Type B pancreatic cell (in vitro differentiated cells): ENCODE measurements at regions not wholly inside any gene's neighbourhood (a gene's known extent, or its start where the extent isn't known, plus 50 kb on each side); places are given as distances from the start of the nearest gene placed in this dataset.

Experiments
- DNase-seq: peaks from one replicate; pipeline ENCODE4 v3.0.0; 2021; ENCODE audit warnings: mixed read lengths; ENCODE audit not compliant: unreplicated experiment; ENCODE audit errors: extremely low spot score
- H3K27ac Mint-ChIP-seq: 2 replicates; pipeline ENCODE4 v1.8.0; 2021; ENCODE audit warnings: mild to moderate bottlenecking, mixed read lengths
- H3K27me3 Mint-ChIP-seq: 2 replicates; pipeline ENCODE4 v1.8.0; 2021; ENCODE audit warnings: mixed read lengths
- H3K36me3 Mint-ChIP-seq: 2 replicates; pipeline ENCODE4 v1.8.0; 2021; ENCODE audit warnings: mixed read lengths
- H3K4me1 Mint-ChIP-seq: one replicate; pipeline ENCODE4 v1.8.0; 2021; ENCODE audit warnings: mixed read lengths; ENCODE audit not compliant: unreplicated experiment
- H3K4me3 Mint-ChIP-seq: 2 replicates; pipeline ENCODE4 v1.8.0; 2021; ENCODE audit warnings: mild to moderate bottlenecking, mixed read lengths
- H3K9me3 Mint-ChIP-seq: 2 replicates; pipeline ENCODE4 v1.8.0; 2021; ENCODE audit warnings: mixed read lengths
- TF ChIP-seq, protein P1 (sequence below): fragments of 200-600 bp; sonication (generic); conservative IDR thresholded peaks from 2 replicates; pipeline ENCODE4 v1.5.0; 2021; ENCODE audit warnings: antibody characterized with exemption, mild to moderate bottlenecking

GRCh38 chr3:181239441-181239840, 249.9 kb upstream of the DNAJC19 start:
- H3K4me1 Mint-ChIP-seq, result peaks cover 4% of the 10 kb centered on the region
- H3K27ac Mint-ChIP-seq, result no peak overlapping the region
- peaks cover 19% of the 10 kb centered on the region for H3K27me3 Mint-ChIP-seq
- no peak overlapping the region for H3K4me3 Mint-ChIP-seq
- no peaks in the 10 kb centered on the region for H3K9me3 Mint-ChIP-seq
- no peak for DNase-seq
- H3K36me3 Mint-ChIP-seq, result no peaks in the 10 kb centered on the region
- TF ChIP-seq, protein P1, sequence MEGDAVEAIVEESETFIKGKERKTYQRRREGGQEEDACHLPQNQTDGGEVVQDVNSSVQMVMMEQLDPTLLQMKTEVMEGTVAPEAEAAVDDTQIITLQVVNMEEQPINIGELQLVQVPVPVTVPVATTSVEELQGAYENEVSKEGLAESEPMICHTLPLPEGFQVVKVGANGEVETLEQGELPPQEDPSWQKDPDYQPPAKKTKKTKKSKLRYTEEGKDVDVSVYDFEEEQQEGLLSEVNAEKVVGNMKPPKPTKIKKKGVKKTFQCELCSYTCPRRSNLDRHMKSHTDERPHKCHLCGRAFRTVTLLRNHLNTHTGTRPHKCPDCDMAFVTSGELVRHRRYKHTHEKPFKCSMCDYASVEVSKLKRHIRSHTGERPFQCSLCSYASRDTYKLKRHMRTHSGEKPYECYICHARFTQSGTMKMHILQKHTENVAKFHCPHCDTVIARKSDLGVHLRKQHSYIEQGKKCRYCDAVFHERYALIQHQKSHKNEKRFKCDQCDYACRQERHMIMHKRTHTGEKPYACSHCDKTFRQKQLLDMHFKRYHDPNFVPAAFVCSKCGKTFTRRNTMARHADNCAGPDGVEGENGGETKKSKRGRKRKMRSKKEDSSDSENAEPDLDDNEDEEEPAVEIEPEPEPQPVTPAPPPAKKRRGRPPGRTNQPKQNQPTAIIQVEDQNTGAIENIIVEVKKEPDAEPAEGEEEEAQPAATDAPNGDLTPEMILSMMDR, result no peak

- Mint-ChIP-seq H3K4me3 (no peak overlapping the region), H3K27me3 (peaks cover 32% of the 10 kb centered on the region), H3K27ac (no peak overlapping the region), H3K9me3 (no peaks in the 10 kb centered on the region), H3K4me1 (no peaks in the 10 kb centered on the region), H3K36me3 (no peaks in the 10 kb centered on the region)
- TF ChIP-seq, protein P1, result no peak
- no peak for DNase-seq
These were observed 240.7 kb upstream of the DNAJC19 start for GRCh38 chr3:181230258-181230657.

DNA sequence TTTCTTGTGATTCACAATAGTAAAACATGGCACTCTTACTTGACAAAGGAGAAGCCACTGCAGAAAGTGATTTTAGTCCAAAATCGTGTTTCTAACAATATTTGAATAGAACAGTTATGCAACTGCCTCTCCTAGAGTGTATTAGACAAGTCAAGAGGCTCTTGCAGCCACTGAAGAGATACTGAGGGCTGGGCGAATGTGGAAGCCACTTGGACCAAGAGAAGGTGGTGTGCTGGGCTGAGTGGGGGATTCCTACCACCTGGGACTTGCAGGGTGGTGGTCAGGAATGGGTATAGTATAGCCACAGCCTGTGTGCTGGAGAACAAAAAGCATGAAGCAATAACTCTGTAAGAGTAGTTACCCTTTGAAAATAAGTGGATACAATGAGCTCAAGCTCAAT, 223.8 kb upstream of the DNAJC19 start:
- Mint-ChIP-seq H3K9me3 (no peaks in the 10 kb centered on the region), H3K27me3 (peaks cover 33% of the 10 kb centered on the region), H3K4me1 (no peaks in the 10 kb centered on the region), H3K27ac (no peak overlapping the region), H3K36me3 (no peaks in the 10 kb centered on the region), H3K4me3 (no peak overlapping the region)
- no peak for DNase-seq
- TF ChIP-seq, protein P1, result no peak

GRCh38 chr3:181212271-181212670, 222.7 kb upstream of the DNAJC19 start:
- no peaks in the 10 kb centered on the region for H3K9me3 Mint-ChIP-seq
- no peaks in the 10 kb centered on the region for H3K36me3 Mint-ChIP-seq
- H3K27me3 Mint-ChIP-seq, result peaks cover 33% of the 10 kb centered on the region
- H3K27ac Mint-ChIP-seq, result no peak overlapping the region
- no peak overlapping the region for H3K4me3 Mint-ChIP-seq
- DNase-seq, result no peak
- TF ChIP-seq, protein P1, result no peak
- no peaks in the 10 kb centered on the region for H3K4me1 Mint-ChIP-seq

- no peak overlapping the region for H3K27ac Mint-ChIP-seq
- H3K36me3 Mint-ChIP-seq, result no peaks in the 10 kb centered on the region
- H3K4me1 Mint-ChIP-seq, result no peaks in the 10 kb centered on the region
- H3K9me3 Mint-ChIP-seq, result no peaks in the 10 kb centered on the region
- H3K4me3 Mint-ChIP-seq, result no peak overlapping the region
- TF ChIP-seq, protein P1, result peak; percentile 80
- no peak for DNase-seq
- peaks cover 22% of the 10 kb centered on the region for H3K27me3 Mint-ChIP-seq
These were observed 220.7 kb upstream of the DNAJC19 start for GRCh38 chr3:181210275-181210674.

- Mint-ChIP-seq H3K36me3 (no peaks in the 10 kb centered on the region), H3K9me3 (no peaks in the 10 kb centered on the region), H3K4me1 (no peaks in the 10 kb centered on the region), H3K27me3 (peaks cover 8% of the 10 kb centered on the region), H3K4me3 (no peak overlapping the region), H3K27ac (no peak overlapping the region)
- no peak for DNase-seq
- TF ChIP-seq, protein P1, result no peak
These were observed 200.0 kb upstream of the DNAJC19 start for GRCh38 chr3:181189556-181189955.
